Inferior parietal cortex (tissue), 1 donor: ENCODE measurements at regions not wholly inside any gene's neighbourhood (a gene's known extent, or its start where the extent isn't known, plus 50 kb on each side); places are given as distances from the start of the nearest gene placed in this dataset.

Experiments used
- DNase-seq: peaks from one replicate; pipeline ENCODE4 v3.0.0-alpha.2; 2016; ENCODE audit errors: extremely low spot score

GRCh38 chr22:18731075-18731666, 119.5 kb upstream of the RIMBP3 start:
- DNase-seq: no peak

DNA sequence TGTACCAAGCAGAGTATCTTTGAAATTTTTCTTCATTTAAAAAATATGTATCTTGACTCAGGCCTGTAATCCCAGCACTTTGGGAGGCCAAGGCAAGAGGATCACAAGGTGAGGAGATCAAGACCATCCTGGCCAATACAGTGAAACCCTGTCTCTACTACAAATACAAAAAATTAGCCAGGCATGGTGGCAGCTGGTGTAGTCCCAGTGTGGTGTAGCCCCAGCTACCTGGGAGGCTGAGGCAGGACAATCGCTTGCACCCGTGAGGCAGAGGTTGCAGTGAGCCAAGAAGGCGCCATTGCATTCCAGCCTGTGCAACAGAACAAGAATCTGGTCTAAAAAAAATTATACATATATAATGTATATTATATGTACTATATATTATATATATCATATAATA, 118.7 kb upstream of the RIMBP3 start:
- peak; percentile 59 for DNase-seq
